RCC 7860 (cell line): ENCODE measurements at regions not wholly inside any gene's neighbourhood (a gene's known extent, or its start where the extent isn't known, plus 50 kb on each side); places are given as distances from the start of the nearest gene placed in this dataset.

ENCODE experiments used
- DNase-seq: peaks from one replicate; pipeline ENCODE4 v3.0.0-alpha.2; 2015; ENCODE audit warnings: low spot score
- FAIRE-seq: peaks from 2 replicates; lab custom pipeline; 2012; peaks lifted over from hg19 to GRCh38; lab: Jason Lieb, UNC

DNA sequence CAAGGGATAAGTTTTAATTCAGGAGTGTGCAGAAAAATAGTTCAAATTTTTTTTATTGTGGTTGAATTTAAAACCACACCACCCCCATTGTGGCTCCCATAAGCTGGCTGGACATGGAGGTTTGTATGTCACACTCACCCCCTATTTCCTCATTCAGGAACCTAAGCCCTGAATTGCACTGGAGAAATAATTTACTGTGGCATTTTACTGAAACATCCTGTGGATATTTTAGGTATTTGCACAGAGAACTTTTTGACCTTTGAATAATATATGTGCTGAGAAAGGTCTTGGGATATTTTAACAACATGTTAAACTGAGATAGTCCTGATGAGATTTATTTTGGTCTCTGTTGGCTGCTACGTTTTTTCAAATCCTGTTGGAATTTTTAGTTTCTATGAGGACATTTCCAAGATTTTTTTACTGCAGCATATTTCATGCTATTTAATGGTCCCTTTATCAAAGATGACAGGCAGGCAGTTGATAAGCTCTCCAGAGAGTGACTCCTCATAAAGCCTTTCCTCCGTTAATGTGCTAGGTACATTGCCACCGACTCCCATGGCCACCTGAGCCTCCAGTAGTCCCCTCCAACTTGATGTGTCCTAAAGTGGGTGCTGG, 51.2 kb upstream of the PALM2AKAP2 start:
- FAIRE-seq = no peak
- no peak for DNase-seq

DNA sequence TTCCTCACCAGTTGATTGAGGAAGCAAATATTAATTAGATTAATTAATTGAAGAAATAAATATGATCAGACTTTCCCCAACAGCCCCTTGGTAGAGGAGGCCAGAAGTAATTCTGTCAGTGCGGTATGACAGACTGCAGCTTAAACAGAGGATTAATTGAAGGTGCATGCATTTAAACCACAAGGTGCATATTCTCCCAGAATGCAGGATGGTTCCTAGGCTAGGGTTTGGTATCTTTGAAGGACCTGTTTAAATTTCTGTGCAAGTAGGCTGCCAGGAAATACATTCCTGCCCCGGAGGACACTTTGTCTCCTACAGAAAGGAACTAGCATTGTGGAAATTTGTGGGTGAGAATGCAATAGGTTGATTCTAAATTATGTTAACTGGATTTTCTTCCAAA, 50.5 kb upstream of the PALM2AKAP2 start:
- FAIRE-seq (no peak), DNase-seq (no peak)
